H1 (cell line): ENCODE measurements at regions not wholly inside any gene's neighbourhood (a gene's known extent, or its start where the extent isn't known, plus 50 kb on each side); places are given as distances from the start of the nearest gene placed in this dataset.

Experiments
- CHD7 ChIP-seq: fragments of 300-600 bp; sonication (generic); IDR thresholded peaks from 2 replicates; pipeline ENCODE4 v1.7.1; 2012; ENCODE audit warnings: low read length, moderate library complexity, mild to moderate bottlenecking, inconsistent platforms; ENCODE audit not compliant: insufficient replicate concordance
- E2F6 ChIP-seq: IDR thresholded peaks from 2 replicates; pipeline ENCODE4 v1.6.1; 2012; ENCODE audit warnings: inconsistent platforms
- GABPA ChIP-seq: IDR thresholded peaks from 2 replicates; pipeline ENCODE4 v1.6.1; 2011; ENCODE audit warnings: mild to moderate bottlenecking, low read length, moderate library complexity, borderline replicate concordance; ENCODE audit not compliant: insufficient read depth
- HDAC2 ChIP-seq, 2 experiments: fragments of 300-600 bp in 1 of 2; sonication (generic) in 1 of 2; IDR thresholded peaks; 2 replicates each; pipeline ENCODE4 v1.6.1; 2011 to 2012; ENCODE audit warnings: low read depth in 2 of 2, low read length in 2 of 2, mild to moderate bottlenecking in 2 of 2, moderate library complexity in 2 of 2, borderline replicate concordance in 1 of 2, inconsistent platforms in 1 of 2
- KDM4A ChIP-seq: IDR thresholded peaks from one replicate; pipeline ENCODE4 v1.7.1; 2012; ENCODE audit warnings: low read depth, mild to moderate bottlenecking, moderate library complexity, low read length, inconsistent platforms; ENCODE audit not compliant: severe bottlenecking
- RNF2 ChIP-seq: fragments of 200-900, 300-1000 bp; sonication (generic); IDR thresholded peaks from 2 replicates; pipeline ENCODE4 v1.7.1; 2016; ENCODE audit warnings: borderline replicate concordance, low read depth, mild to moderate bottlenecking, antibody characterized with exemption, low read length; ENCODE audit not compliant: poor library complexity, severe bottlenecking; ENCODE audit errors: missing control alignments
- SAP30 ChIP-seq: fragments of 300-600 bp; sonication (generic); IDR thresholded peaks from 2 replicates; pipeline ENCODE4 v1.7.1; 2012; ENCODE audit warnings: low read length, moderate library complexity, mild to moderate bottlenecking, inconsistent platforms; ENCODE audit not compliant: insufficient read depth, insufficient replicate concordance
- SIN3A ChIP-seq, 2 experiments: IDR thresholded peaks in 1 of 2; conservative IDR thresholded peaks in 1 of 2; 2 replicates each; pipeline ENCODE4 v1.6.1; 2011 to 2012; ENCODE audit warnings: low read length in 2 of 2, improper control_type of control experiment in 1 of 2, low read depth in 1 of 2, mild to moderate bottlenecking in 1 of 2
- TAF1 ChIP-seq: IDR thresholded peaks from 2 replicates; pipeline ENCODE4 v1.6.1; 2011; ENCODE audit warnings: mild to moderate bottlenecking, low read depth, low read length

GRCh38 chrX:122092360-122092759, 1045.0 kb downstream of the GLUD2 start (continued):
- TF ChIP-seq CHD7 (no peak), GABPA (no peak), KDM4A (no peak), SIN3A (conservative IDR thresholded peaks at IDR 0.05 in 1 of 2, IDR thresholded peaks at IDR 0.05 in 1 of 2; ENCODE audit: low read depth in 1 of 2, low read length in 2 of 2) (no peak), HDAC2 (IDR thresholded peaks at IDR 0.05; ENCODE audit: borderline replicate concordance in 1 of 2, low read depth in 2 of 2, low read length in 2 of 2) (no peak), SAP30 (no peak), TAF1 (no peak), E2F6 (no peak), RNF2 (no peak)
